Thyroid gland (tissue), 4 donors: ENCODE measurements at regions not wholly inside any gene's neighbourhood (a gene's known extent, or its start where the extent isn't known, plus 50 kb on each side); places are given as distances from the start of the nearest gene placed in this dataset.

Experiments
- POLR2A ChIP-seq, 2 donors: fragments of 450-650 bp; IDR thresholded peaks; one replicate each; pipeline ENCODE4 v1.6.1; 2017; ENCODE audit warnings: antibody characterized with exemption in 2 of 2, mild to moderate bottlenecking in 2 of 2, moderate library complexity in 1 of 2
- TF ChIP-seq, protein P1 (sequence below), 6 experiments: fragments of 200-600 bp in 3 of 6; fragments of 450-650 bp in 3 of 6; sonication (generic) in 3 of 6; IDR thresholded peaks; one replicate each; pipeline ENCODE4 v1.5.1; 2016 to 2019; ENCODE audit warnings: antibody characterized with exemption in 6 of 6, mild to moderate bottlenecking in 2 of 6, inconsistent platforms in 1 of 6, moderate library complexity in 1 of 6

- TF ChIP-seq, protein P1, sequence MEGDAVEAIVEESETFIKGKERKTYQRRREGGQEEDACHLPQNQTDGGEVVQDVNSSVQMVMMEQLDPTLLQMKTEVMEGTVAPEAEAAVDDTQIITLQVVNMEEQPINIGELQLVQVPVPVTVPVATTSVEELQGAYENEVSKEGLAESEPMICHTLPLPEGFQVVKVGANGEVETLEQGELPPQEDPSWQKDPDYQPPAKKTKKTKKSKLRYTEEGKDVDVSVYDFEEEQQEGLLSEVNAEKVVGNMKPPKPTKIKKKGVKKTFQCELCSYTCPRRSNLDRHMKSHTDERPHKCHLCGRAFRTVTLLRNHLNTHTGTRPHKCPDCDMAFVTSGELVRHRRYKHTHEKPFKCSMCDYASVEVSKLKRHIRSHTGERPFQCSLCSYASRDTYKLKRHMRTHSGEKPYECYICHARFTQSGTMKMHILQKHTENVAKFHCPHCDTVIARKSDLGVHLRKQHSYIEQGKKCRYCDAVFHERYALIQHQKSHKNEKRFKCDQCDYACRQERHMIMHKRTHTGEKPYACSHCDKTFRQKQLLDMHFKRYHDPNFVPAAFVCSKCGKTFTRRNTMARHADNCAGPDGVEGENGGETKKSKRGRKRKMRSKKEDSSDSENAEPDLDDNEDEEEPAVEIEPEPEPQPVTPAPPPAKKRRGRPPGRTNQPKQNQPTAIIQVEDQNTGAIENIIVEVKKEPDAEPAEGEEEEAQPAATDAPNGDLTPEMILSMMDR (IDR thresholded peaks at IDR 0.05): no peak
- no peak for TF ChIP-seq POLR2A (IDR thresholded peaks at IDR 0.05)
Observed at GRCh38 chr12:126139355-126139754, 1074.1 kb downstream of the AACS start.
